ENCODE measurements at regions not wholly inside any gene's neighbourhood (a gene's known extent, or its start where the extent isn't known, plus 50 kb on each side); places are given as distances from the start of the nearest gene placed in this dataset.

DNA sequence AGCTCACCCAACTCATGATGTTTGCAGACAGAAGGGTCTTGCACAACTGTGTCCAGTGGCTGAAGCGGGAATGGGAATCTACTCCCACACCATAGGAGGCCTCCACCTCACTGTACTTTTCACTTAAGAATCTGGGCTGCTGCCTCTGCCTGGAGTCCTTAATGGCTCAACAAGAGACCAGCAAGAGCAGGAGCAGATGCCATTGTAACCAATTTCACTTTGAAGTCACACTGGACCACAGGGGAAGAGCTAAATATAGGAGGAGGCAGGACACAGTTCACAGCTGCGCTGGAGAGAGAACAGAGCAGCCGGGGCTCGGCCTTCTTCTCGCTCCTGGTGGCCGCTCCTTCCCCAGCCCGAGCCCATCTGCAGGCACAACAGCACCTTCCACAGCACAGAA lies 120.4 kb downstream of the SIPA1L2 start:
- H4K20me1 ChIP-seq (ENCODE audit: insufficient read depth), result no peaks in the 10 kb centered on the region
- H3K36me3 ChIP-seq (ENCODE audit: insufficient read depth, low read length), result no peaks in the 10 kb centered on the region
- H3K9ac ChIP-seq (ENCODE audit: low read length), result no peak overlapping the region
- no peak overlapping the region for H3K27ac ChIP-seq (ENCODE audit: low read length)
- no peaks in the 10 kb centered on the region for H3K9me2 ChIP-seq (ENCODE audit: insufficient read depth, low read length)
- H3K4me2 ChIP-seq (ENCODE audit: low read length), result no peak overlapping the region
- H2AFZ ChIP-seq (ENCODE audit: low read depth, low read length), result no peak overlapping the region
- no peaks in the 10 kb centered on the region for H3K9me3 ChIP-seq (ENCODE audit: low read length)
- no peak overlapping the region for H3K4me3 ChIP-seq (ENCODE audit: low read length)
- no peaks in the 10 kb centered on the region for H3K27me3 ChIP-seq (ENCODE audit: insufficient read depth, low read depth, low read length)
- TF ChIP-seq, protein P1, sequence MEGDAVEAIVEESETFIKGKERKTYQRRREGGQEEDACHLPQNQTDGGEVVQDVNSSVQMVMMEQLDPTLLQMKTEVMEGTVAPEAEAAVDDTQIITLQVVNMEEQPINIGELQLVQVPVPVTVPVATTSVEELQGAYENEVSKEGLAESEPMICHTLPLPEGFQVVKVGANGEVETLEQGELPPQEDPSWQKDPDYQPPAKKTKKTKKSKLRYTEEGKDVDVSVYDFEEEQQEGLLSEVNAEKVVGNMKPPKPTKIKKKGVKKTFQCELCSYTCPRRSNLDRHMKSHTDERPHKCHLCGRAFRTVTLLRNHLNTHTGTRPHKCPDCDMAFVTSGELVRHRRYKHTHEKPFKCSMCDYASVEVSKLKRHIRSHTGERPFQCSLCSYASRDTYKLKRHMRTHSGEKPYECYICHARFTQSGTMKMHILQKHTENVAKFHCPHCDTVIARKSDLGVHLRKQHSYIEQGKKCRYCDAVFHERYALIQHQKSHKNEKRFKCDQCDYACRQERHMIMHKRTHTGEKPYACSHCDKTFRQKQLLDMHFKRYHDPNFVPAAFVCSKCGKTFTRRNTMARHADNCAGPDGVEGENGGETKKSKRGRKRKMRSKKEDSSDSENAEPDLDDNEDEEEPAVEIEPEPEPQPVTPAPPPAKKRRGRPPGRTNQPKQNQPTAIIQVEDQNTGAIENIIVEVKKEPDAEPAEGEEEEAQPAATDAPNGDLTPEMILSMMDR (IDR thresholded peaks at IDR 0.05; ENCODE audit: poor library complexity, severe bottlenecking), result no peak
- TF ChIP-seq MXI1 (conservative IDR thresholded peaks at IDR 0.05; ENCODE audit: poor library complexity, severe bottlenecking) (no peak), EP300 (conservative IDR thresholded peaks at IDR 0.05; ENCODE audit: poor library complexity, severe bottlenecking) (no peak), POLR2AphosphoS5 (IDR thresholded peaks at IDR 0.05) (no peak), RAD21 (conservative IDR thresholded peaks at IDR 0.05) (no peak), EZH2 (IDR thresholded peaks at IDR 0.05; ENCODE audit: borderline replicate concordance, insufficient read depth, low read length, poor library complexity, severe bottlenecking) (no peak), SMC3 (conservative IDR thresholded peaks at IDR 0.05; ENCODE audit: poor library complexity) (no peak), TAF1 (IDR thresholded peaks at IDR 0.05; ENCODE audit: low read depth) (no peak)
- TF ChIP-seq, protein P2, sequence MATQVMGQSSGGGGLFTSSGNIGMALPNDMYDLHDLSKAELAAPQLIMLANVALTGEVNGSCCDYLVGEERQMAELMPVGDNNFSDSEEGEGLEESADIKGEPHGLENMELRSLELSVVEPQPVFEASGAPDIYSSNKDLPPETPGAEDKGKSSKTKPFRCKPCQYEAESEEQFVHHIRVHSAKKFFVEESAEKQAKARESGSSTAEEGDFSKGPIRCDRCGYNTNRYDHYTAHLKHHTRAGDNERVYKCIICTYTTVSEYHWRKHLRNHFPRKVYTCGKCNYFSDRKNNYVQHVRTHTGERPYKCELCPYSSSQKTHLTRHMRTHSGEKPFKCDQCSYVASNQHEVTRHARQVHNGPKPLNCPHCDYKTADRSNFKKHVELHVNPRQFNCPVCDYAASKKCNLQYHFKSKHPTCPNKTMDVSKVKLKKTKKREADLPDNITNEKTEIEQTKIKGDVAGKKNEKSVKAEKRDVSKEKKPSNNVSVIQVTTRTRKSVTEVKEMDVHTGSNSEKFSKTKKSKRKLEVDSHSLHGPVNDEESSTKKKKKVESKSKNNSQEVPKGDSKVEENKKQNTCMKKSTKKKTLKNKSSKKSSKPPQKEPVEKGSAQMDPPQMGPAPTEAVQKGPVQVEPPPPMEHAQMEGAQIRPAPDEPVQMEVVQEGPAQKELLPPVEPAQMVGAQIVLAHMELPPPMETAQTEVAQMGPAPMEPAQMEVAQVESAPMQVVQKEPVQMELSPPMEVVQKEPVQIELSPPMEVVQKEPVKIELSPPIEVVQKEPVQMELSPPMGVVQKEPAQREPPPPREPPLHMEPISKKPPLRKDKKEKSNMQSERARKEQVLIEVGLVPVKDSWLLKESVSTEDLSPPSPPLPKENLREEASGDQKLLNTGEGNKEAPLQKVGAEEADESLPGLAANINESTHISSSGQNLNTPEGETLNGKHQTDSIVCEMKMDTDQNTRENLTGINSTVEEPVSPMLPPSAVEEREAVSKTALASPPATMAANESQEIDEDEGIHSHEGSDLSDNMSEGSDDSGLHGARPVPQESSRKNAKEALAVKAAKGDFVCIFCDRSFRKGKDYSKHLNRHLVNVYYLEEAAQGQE (IDR thresholded peaks at IDR 0.05; ENCODE audit: borderline replicate concordance), result no peak
- H3F3A ChIP-seq (ENCODE audit: insufficient read depth, low read length, poor library complexity, severe bottlenecking), result no peaks in the 10 kb centered on the region
- H3K79me2 ChIP-seq (replicated peaks; ENCODE audit: insufficient read depth, low read length), result peaks cover 5% of the 10 kb centered on the region

DNA sequence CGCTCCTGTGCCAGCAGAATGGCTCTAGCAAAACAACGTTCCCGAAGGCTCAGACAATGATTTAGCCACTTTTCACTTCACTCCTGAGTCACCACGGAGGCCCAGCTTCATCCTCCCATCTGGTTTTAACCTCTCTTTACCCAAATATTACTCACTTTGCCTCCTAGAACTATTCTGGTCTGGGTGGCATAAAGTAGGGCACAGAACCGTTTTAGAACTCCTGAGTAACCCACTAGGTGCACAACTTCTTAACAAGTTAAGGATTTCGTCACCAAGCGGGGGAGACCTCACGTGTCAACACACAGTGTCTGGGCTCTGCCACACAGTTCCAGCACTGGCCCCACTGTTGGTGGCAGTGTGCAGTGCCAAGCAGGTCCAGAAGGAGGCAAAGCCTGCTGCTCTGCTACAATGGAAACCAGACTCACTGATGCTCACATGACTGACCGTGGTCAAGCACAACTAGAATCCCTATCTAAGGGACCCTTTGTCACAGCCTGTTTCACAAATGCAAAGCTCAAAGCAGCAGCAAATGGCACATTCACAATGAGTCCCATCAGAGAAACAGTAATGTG lies 121.7 kb downstream of the SIPA1L2 start:
- no peak overlapping the region for H3K9ac ChIP-seq (ENCODE audit: low read length)
- no peaks in the 10 kb centered on the region for H3F3A ChIP-seq (ENCODE audit: insufficient read depth, low read length, poor library complexity, severe bottlenecking)
- no peaks in the 10 kb centered on the region for H3K9me2 ChIP-seq (ENCODE audit: insufficient read depth, low read length)
- no peak overlapping the region for H2AFZ ChIP-seq (ENCODE audit: low read depth, low read length)
- peaks cover 5% of the 10 kb centered on the region for H3K79me2 ChIP-seq (replicated peaks; ENCODE audit: insufficient read depth, low read length)
- no peak overlapping the region for H3K27ac ChIP-seq (ENCODE audit: low read length)
- no peaks in the 10 kb centered on the region for H4K20me1 ChIP-seq (ENCODE audit: insufficient read depth)
- H3K4me2 ChIP-seq (ENCODE audit: low read length), result no peak overlapping the region
- no peaks in the 10 kb centered on the region for H3K9me3 ChIP-seq (ENCODE audit: low read length)
- no peak overlapping the region for H3K4me3 ChIP-seq (ENCODE audit: low read length)
- no peaks in the 10 kb centered on the region for H3K36me3 ChIP-seq (ENCODE audit: insufficient read depth, low read length)
- H3K27me3 ChIP-seq (ENCODE audit: insufficient read depth, low read depth, low read length), result no peaks in the 10 kb centered on the region
- TF ChIP-seq, protein P2 (IDR thresholded peaks at IDR 0.05; ENCODE audit: borderline replicate concordance), result no peak
- TF ChIP-seq POLR2AphosphoS5 (IDR thresholded peaks at IDR 0.05) (no peak), EZH2 (IDR thresholded peaks at IDR 0.05; ENCODE audit: borderline replicate concordance, insufficient read depth, low read length, poor library complexity, severe bottlenecking) (no peak), RAD21 (conservative IDR thresholded peaks at IDR 0.05) (no peak), MXI1 (conservative IDR thresholded peaks at IDR 0.05; ENCODE audit: poor library complexity, severe bottlenecking) (no peak), SMC3 (conservative IDR thresholded peaks at IDR 0.05; ENCODE audit: poor library complexity) (no peak)
- TF ChIP-seq, protein P1 (IDR thresholded peaks at IDR 0.05; ENCODE audit: poor library complexity, severe bottlenecking), result no peak
